Erythroblast (primary cell): ENCODE measurements at regions not wholly inside any gene's neighbourhood (a gene's known extent, or its start where the extent isn't known, plus 50 kb on each side); places are given as distances from the start of the nearest gene placed in this dataset.

ENCODE experiments used
- GATA1 ChIP-seq: IDR thresholded peaks from 2 replicates; pipeline ENCODE4 v1.6.1; 2011; ENCODE audit warnings: low read depth, mild to moderate bottlenecking, control low read depth, low read length, moderate library complexity
- POLR2A ChIP-seq: IDR thresholded peaks from 2 replicates; pipeline ENCODE4 v1.6.1; 2011; ENCODE audit warnings: mild to moderate bottlenecking, low read length

DNA sequence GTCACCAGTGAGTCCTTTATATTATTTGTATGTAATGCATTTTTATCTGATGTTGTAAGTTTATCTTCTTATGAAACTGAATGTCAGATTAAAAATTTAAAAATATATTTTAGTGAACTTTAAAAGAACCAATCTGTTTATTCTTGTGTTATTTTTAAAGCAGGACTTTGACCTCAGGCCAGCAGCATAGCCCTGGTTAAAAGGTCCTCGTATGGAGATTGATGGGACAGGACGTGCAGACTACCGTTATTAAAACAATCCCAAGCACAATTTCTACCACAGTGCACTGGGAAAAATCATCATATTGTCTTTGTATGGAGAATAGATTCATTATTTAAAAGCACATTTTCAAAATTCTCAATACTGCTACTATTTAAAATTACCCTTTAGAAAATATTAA, 573.8 kb upstream of the ARGLU1 start:
- TF ChIP-seq POLR2A = no peak
- TF ChIP-seq GATA1 = no peak
